A549 (cell line): ENCODE measurements at regions not wholly inside any gene's neighbourhood (a gene's known extent, or its start where the extent isn't known, plus 50 kb on each side); places are given as distances from the start of the nearest gene placed in this dataset.

Experiments
- ATAC-seq, 2 experiments: fragments of 200-7000 bp in 1 of 2; fragments of >200 bp in 1 of 2; cut with Nextera tagmentation in 1 of 2; cut with Tn5 transposase in 1 of 2; 3 replicates each; pipeline versions ENCODE4 v1.8.0 to v1.9.1; 2018 to 2020; ENCODE audit warnings: mild to moderate bottlenecking in 1 of 2, moderate library complexity in 1 of 2
- CTCF ChIA-PET: fragments of 300-600 bp; sonication (Branson Sonifier 250); formaldehyde crosslinking; extraction: SDS; loops from one replicate; lab custom pipeline; 2021; ENCODE audit warnings: antibody characterized with exemption, inconsistent platforms; lab: Yijun Ruan, JAX
- POLR2A ChIA-PET: fragments of 350-600 bp; formaldehyde crosslinking; extraction: SDS; loops from one replicate; lab custom pipeline; 2021; ENCODE audit warnings: antibody characterized with exemption, inconsistent platforms; lab: Yijun Ruan, JAX
- DNase-seq, 2 experiments: peaks; one replicate each; pipeline versions ENCODE4 v3.0.0 to v3.0.0-alpha.2; 2011 to 2016; ENCODE audit warnings: low read depth in 1 of 2, low spot score in 1 of 2
- FAIRE-seq: peaks from 2 replicates; lab custom pipeline; 2011; peaks lifted over from hg19 to GRCh38; lab: Jason Lieb, UNC
- H3K27ac ChIP-seq, 2 experiments: fragments of >200 bp; sonication (Bioruptor Twin); formaldehyde crosslinking; 3 replicates each; pipeline ENCODE4 v1.5.1; 2016 to 2017
- H3K4me1 ChIP-seq: fragments of >200 bp; sonication (Bioruptor Twin); formaldehyde crosslinking; 3 replicates; pipeline ENCODE4 v1.6.1; 2016
- H3K4me2 ChIP-seq: fragments of >200 bp; sonication (Bioruptor Twin); formaldehyde crosslinking; 3 replicates; pipeline ENCODE4 v1.6.1; 2016
- H3K4me3 ChIP-seq: fragments of >200 bp; sonication (Bioruptor Twin); formaldehyde crosslinking; 3 replicates; pipeline ENCODE4 v1.5.1; 2016
- H3K9me3 ChIP-seq: fragments of >200 bp; sonication (Bioruptor Twin); formaldehyde crosslinking; 3 replicates; pipeline ENCODE4 v1.6.1; 2016
- ATOH8 ChIP-seq: fragments of 250-450 bp; sonication (Bioruptor Pico); IDR thresholded peaks from 2 replicates; pipeline ENCODE4 v1.5.0; 2020; ENCODE audit warnings: low read depth, mild to moderate bottlenecking, moderate library complexity
- BCL3 ChIP-seq: fragments of >200 bp; sonication (Bioruptor Twin); formaldehyde crosslinking; IDR thresholded peaks from 3 replicates; pipeline ENCODE4 v1.6.1; 2016
- E2F6 ChIP-seq: IDR thresholded peaks from 2 replicates; pipeline ENCODE4 v1.6.1; 2012; ENCODE audit warnings: low read depth, borderline replicate concordance
- EHF ChIP-seq: fragments of 250-450 bp; sonication (Bioruptor Pico); IDR thresholded peaks from 2 replicates; pipeline ENCODE4 v1.5.0; 2020; ENCODE audit warnings: mild to moderate bottlenecking
- EP300 ChIP-seq, 2 experiments: fragments of >200 bp; sonication (Bioruptor Twin); formaldehyde crosslinking; IDR thresholded peaks; 2 replicates in 1 of 2; 3 replicates in 1 of 2; pipeline ENCODE4 v1.6.1; 2016 to 2017
- ESRRA ChIP-seq: fragments of 150-350 bp; IDR thresholded peaks from 2 replicates; pipeline ENCODE4 v1.6.1; 2014; ENCODE audit warnings: mild to moderate bottlenecking, low read length, borderline replicate concordance
- HES2 ChIP-seq: fragments of >200 bp; sonication (Bioruptor Twin); formaldehyde crosslinking; IDR thresholded peaks from 2 replicates; pipeline ENCODE4 v1.6.1; 2016
- HEYL ChIP-seq: fragments of 250-450 bp; sonication (Bioruptor Pico); IDR thresholded peaks from 2 replicates; pipeline ENCODE4 v1.8.0; 2021; ENCODE audit warnings: mild to moderate bottlenecking, moderate library complexity
- HOXA7 ChIP-seq: fragments of 250-450 bp; sonication (Bioruptor Pico); IDR thresholded peaks from 2 replicates; pipeline ENCODE4 v1.5.0; 2020; ENCODE audit warnings: mild to moderate bottlenecking, moderate library complexity
- HOXB13 ChIP-seq: fragments of 250-450 bp; sonication (Bioruptor Pico); IDR thresholded peaks from 2 replicates; pipeline ENCODE4 v1.5.0; 2020; ENCODE audit warnings: low read depth, mild to moderate bottlenecking, moderate library complexity
- HOXB5 ChIP-seq: fragments of 250-450 bp; sonication (Bioruptor Pico); IDR thresholded peaks from 2 replicates; pipeline ENCODE4 v1.5.0; 2020; ENCODE audit warnings: mild to moderate bottlenecking, moderate library complexity
- JUNB ChIP-seq: fragments of >200 bp; sonication (Bioruptor Twin); formaldehyde crosslinking; IDR thresholded peaks from 2 replicates; pipeline ENCODE4 v1.6.1; 2016
- KDM5A ChIP-seq: fragments of 200-600 bp; sonication (generic); IDR thresholded peaks from 2 replicates; pipeline ENCODE4 v1.6.1; 2016; ENCODE audit warnings: antibody characterized with exemption, mild to moderate bottlenecking
- MAX ChIP-seq: IDR thresholded peaks from 2 replicates; pipeline ENCODE4 v1.6.1; 2012
- MAZ ChIP-seq: fragments of 150-350 bp; IDR thresholded peaks from 2 replicates; pipeline ENCODE4 v1.6.1; 2014; ENCODE audit warnings: antibody characterized with exemption, low read depth, low read length, borderline replicate concordance
- MYC ChIP-seq: IDR thresholded peaks from 2 replicates; pipeline ENCODE4 v1.6.1; 2012; ENCODE audit warnings: mild to moderate bottlenecking, inconsistent platforms, low read length, improper control_type of control experiment, borderline replicate concordance
- NFE2L2 ChIP-seq: fragments of 150-350 bp; conservative IDR thresholded peaks from 2 replicates; pipeline ENCODE4 v1.6.1; 2014; ENCODE audit warnings: low read length
- NPAS2 ChIP-seq: fragments of 250-450 bp; sonication (Bioruptor Pico); IDR thresholded peaks from 2 replicates; pipeline ENCODE4 v1.8.0; 2022; ENCODE audit warnings: mild to moderate bottlenecking, moderate library complexity, borderline replicate concordance
- PHF8 ChIP-seq: fragments of 200-600 bp; sonication (generic); IDR thresholded peaks from 2 replicates; pipeline ENCODE4 v1.6.1; 2016; ENCODE audit warnings: low read depth, mild to moderate bottlenecking, antibody characterized with exemption, moderate library complexity, borderline replicate concordance
- RAD21 ChIP-seq, 2 experiments: fragments of >200 bp in 1 of 2; sonication (Bioruptor Twin) in 1 of 2; formaldehyde crosslinking in 1 of 2; IDR thresholded peaks in 1 of 2; conservative IDR thresholded peaks in 1 of 2; 2 replicates in 1 of 2; 3 replicates in 1 of 2; pipeline ENCODE4 v1.6.1; 2012 to 2018; ENCODE audit warnings: inconsistent platforms in 1 of 2
- RARB ChIP-seq: fragments of 250-450 bp; sonication (Bioruptor Pico); IDR thresholded peaks from 2 replicates; pipeline ENCODE4 v1.8.0; 2021; ENCODE audit warnings: mild to moderate bottlenecking, moderate library complexity
- RFX5 ChIP-seq: fragments of 450-650 bp; IDR thresholded peaks from 2 replicates; pipeline ENCODE4 v1.7.1; 2014; ENCODE audit warnings: antibody characterized with exemption, mild to moderate bottlenecking, moderate library complexity
- RNF2 ChIP-seq: fragments of 200-600 bp; sonication (generic); IDR thresholded peaks from 2 replicates; pipeline ENCODE4 v1.6.1; 2016; ENCODE audit warnings: low read depth, mild to moderate bottlenecking, antibody characterized with exemption, moderate library complexity, borderline replicate concordance
- SMC3 ChIP-seq: fragments of >200 bp; sonication (Bioruptor Twin); formaldehyde crosslinking; IDR thresholded peaks from 3 replicates; pipeline ENCODE4 v1.6.1; 2018; ENCODE audit warnings: inconsistent platforms
- SREBF2 ChIP-seq: fragments of 450-650 bp; IDR thresholded peaks from 2 replicates; pipeline ENCODE4 v1.6.1; 2014; ENCODE audit warnings: mild to moderate bottlenecking, moderate library complexity
- USF2 ChIP-seq: fragments of 450-650 bp; IDR thresholded peaks from 2 replicates; pipeline ENCODE4 v1.6.1; 2014; ENCODE audit warnings: antibody characterized with exemption
- ZC3H11A ChIP-seq: fragments of 450-650 bp; IDR thresholded peaks from 2 replicates; pipeline ENCODE4 v1.6.1; 2014; ENCODE audit warnings: antibody characterized with exemption, mild to moderate bottlenecking
- ZFP36 ChIP-seq: fragments of 450-650 bp; IDR thresholded peaks from 2 replicates; pipeline ENCODE4 v1.6.1; 2014; ENCODE audit warnings: borderline replicate concordance; ENCODE audit not compliant: partially characterized antibody
- ZNF302 ChIP-seq: fragments of 250-450 bp; sonication (Bioruptor Pico); IDR thresholded peaks from 2 replicates; pipeline ENCODE4 v1.9.0; 2021; ENCODE audit warnings: inconsistent platforms, mild to moderate bottlenecking, moderate library complexity
- WGBS: methylation state at CpG from one replicate; pipeline ENCODE4 v1.1.6; 2017; ENCODE audit errors: missing lambda C conversion rate; 5-methylcytosine and 5-hydroxymethylcytosine counted together

- whole genome bisulfite sequencing: 81% methylated on average over 12 of the region's 12 CpGs
- DNase-seq (no peak), FAIRE-seq (no peak), ATAC-seq (no peak)
- H3K4me2 ChIP-seq: no peak overlapping the region
- CTCF ChIA-PET: interaction anchor here (1.1 to 4.2 kb wide), 3 partner anchors 9 to 294 kb away, joined by 4 to 29 read pairs (median 7); no protein-coding TSS in a partner anchor
- H3K27ac ChIP-seq: no peak overlapping the region
- H3K4me3 ChIP-seq: no peak overlapping the region
- H3K9me3 ChIP-seq: no peaks in the 10 kb centered on the region
- no peak for TF ChIP-seq E2F6
- no peak for TF ChIP-seq ATOH8 (CRISPR knock-in tag)
- no peak for TF ChIP-seq HEYL (CRISPR knock-in tag)
- TF ChIP-seq RAD21 (conservative IDR thresholded peaks at IDR 0.05 in 1 of 2, IDR thresholded peaks at IDR 0.05 in 1 of 2): no peak
- no peak for TF ChIP-seq HES2
- TF ChIP-seq KDM5A: no peak
- TF ChIP-seq JUNB: no peak
- TF ChIP-seq NFE2L2: no peak
- no peak for TF ChIP-seq RFX5
- no peak for TF ChIP-seq ESRRA
- no peak for TF ChIP-seq ZFP36
- no peak for TF ChIP-seq RNF2
- no peak for TF ChIP-seq SMC3
- TF ChIP-seq MAX: no peak
- TF ChIP-seq MAZ: no peak
- TF ChIP-seq EP300 (IDR thresholded peaks at IDR 0.05): no peak
- no peak for TF ChIP-seq MYC
- POLR2A ChIA-PET: no interaction called here
- peaks cover 15% of the 10 kb centered on the region for H3K4me1 ChIP-seq
These were observed 108.8 kb upstream of the SLC1A4 start for GRCh38 chr2:64880193-64880951.

GRCh38 chr2:64881037-64881492 is 108.1 kb upstream of the SLC1A4 start:
- H3K4me2 ChIP-seq: no peak overlapping the region
- TF ChIP-seq ZNF302 (no peak), USF2 (no peak), BCL3 (no peak), E2F6 (no peak), ZC3H11A (no peak), SREBF2 (no peak), JUNB (no peak), NPAS2 (CRISPR knock-in tag) (no peak), HOXA7 (CRISPR knock-in tag) (no peak), HOXB5 (CRISPR knock-in tag) (no peak), RFX5 (no peak), HOXB13 (CRISPR knock-in tag) (no peak), EHF (CRISPR knock-in tag) (no peak), PHF8 (no peak), RARB (CRISPR knock-in tag) (no peak), SMC3 (no peak), ZFP36 (no peak)
- no peak overlapping the region for H3K4me3 ChIP-seq
- DNase-seq (no peak), FAIRE-seq (no peak), ATAC-seq (no peak)
- 60% methylated on average over 6 of the region's 6 CpGs for WGBS
- POLR2A ChIA-PET: no interaction called here
- H3K4me1 ChIP-seq: peaks cover 12% of the 10 kb centered on the region
- H3K9me3 ChIP-seq: no peaks in the 10 kb centered on the region
- H3K27ac ChIP-seq: no peak overlapping the region
- CTCF ChIA-PET: interaction anchor here (1.1 to 1.6 kb wide), 4 partner anchors 8 to 294 kb away, joined by 3 to 7 read pairs (median 4); no protein-coding TSS in a partner anchor
